ENCODE measurements at regions not wholly inside any gene's neighbourhood (a gene's known extent, or its start where the extent isn't known, plus 50 kb on each side); places are given as distances from the start of the nearest gene placed in this dataset.

DNA sequence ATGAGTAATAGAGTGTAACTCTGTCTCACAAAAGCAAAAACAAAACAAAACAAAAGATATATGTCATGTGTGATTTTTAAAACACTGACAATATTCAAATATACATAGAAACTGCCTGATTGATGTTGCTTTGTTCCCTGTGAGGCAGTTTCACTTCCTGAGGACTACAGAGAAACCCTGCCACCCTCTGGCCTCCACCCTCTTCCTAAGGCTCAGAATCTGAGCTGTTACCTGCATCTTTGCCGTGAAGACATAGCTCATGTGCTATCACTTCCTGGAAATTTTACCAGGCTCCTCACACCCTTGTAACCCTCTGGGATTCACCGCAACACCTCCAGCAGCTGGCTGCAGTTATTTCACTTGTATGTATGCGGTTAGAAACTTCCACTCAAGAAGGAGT, 831.0 kb downstream of the NLGN4Y start:
- no peak for TF ChIP-seq POLR2A (IDR thresholded peaks at IDR 0.05; ENCODE audit: low read length)
- TF ChIP-seq, protein P1, sequence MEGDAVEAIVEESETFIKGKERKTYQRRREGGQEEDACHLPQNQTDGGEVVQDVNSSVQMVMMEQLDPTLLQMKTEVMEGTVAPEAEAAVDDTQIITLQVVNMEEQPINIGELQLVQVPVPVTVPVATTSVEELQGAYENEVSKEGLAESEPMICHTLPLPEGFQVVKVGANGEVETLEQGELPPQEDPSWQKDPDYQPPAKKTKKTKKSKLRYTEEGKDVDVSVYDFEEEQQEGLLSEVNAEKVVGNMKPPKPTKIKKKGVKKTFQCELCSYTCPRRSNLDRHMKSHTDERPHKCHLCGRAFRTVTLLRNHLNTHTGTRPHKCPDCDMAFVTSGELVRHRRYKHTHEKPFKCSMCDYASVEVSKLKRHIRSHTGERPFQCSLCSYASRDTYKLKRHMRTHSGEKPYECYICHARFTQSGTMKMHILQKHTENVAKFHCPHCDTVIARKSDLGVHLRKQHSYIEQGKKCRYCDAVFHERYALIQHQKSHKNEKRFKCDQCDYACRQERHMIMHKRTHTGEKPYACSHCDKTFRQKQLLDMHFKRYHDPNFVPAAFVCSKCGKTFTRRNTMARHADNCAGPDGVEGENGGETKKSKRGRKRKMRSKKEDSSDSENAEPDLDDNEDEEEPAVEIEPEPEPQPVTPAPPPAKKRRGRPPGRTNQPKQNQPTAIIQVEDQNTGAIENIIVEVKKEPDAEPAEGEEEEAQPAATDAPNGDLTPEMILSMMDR (IDR thresholded peaks at IDR 0.05) = no peak
- TF ChIP-seq RFX5 (IDR thresholded peaks at IDR 0.05) = no peak
- no peak for TF ChIP-seq CBX2 (IDR thresholded peaks at IDR 0.05; ENCODE audit: borderline replicate concordance, low read depth)
- TF ChIP-seq, protein P2, sequence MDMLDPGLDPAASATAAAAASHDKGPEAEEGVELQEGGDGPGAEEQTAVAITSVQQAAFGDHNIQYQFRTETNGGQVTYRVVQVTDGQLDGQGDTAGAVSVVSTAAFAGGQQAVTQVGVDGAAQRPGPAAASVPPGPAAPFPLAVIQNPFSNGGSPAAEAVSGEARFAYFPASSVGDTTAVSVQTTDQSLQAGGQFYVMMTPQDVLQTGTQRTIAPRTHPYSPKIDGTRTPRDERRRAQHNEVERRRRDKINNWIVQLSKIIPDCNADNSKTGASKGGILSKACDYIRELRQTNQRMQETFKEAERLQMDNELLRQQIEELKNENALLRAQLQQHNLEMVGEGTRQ (IDR thresholded peaks at IDR 0.05) = no peak
- TF ChIP-seq NR3C1 (IDR thresholded peaks at IDR 0.05) = no peak
- no peak for TF ChIP-seq MYC (IDR thresholded peaks at IDR 0.05; ENCODE audit: borderline replicate concordance, low read length)
- TF ChIP-seq RNF2 (IDR thresholded peaks at IDR 0.05; ENCODE audit: borderline replicate concordance, low read depth) = no peak
- TF ChIP-seq HEYL (CRISPR knock-in tag; IDR thresholded peaks at IDR 0.05) = no peak
- no peak for TF ChIP-seq EP300 (IDR thresholded peaks at IDR 0.05)
- no peak for TF ChIP-seq ZNF302 (CRISPR knock-in tag; IDR thresholded peaks at IDR 0.05)

All from A549 (cell line).